ENCODE measurements at regions not wholly inside any gene's neighbourhood (a gene's known extent, or its start where the extent isn't known, plus 50 kb on each side); places are given as distances from the start of the nearest gene placed in this dataset.

DNA sequence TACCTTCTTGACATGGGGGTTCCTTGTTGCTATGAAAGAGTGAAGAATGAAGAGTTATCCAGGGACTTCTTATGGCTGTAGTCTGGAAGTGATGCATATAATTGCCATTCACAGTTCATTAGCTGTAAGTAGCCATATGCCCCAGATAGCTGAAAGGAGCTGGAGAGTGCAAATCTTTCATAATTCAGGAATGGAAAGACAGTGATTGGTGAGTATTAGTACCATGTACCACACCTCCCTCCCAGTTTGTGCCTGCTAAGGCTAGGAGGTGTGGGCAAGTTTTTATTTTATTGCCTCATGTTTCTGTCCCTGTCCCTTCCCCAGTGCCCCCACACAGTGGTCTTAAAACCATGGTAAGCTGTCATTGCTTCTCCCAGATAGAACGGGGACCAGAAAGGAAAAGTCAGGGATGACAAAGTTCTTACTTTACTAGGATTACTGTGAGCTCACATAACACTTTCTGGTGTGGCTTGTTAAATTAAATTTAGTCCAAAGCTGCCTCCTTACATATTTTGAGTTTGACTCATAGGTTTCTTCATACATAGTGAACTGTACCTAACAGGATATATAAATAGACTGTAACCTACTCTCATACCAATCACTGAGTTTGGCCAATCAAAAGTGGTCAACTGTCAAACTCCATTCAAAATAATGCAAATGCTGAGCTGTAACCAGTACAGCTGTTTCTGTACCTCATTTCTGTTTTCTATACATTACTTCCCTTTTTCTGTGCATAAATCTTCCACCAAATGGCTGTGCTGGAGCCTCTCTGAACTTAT lies 119.4 kb downstream of the RFPL4B start:
- no peak overlapping the region for H3K9ac ChIP-seq (ENCODE audit: low read length)
- H3K27me3 ChIP-seq (ENCODE audit: low read length): no peaks in the 10 kb centered on the region
- H3K4me2 ChIP-seq (ENCODE audit: low read depth, low read length, poor library complexity, severe bottlenecking): no peak overlapping the region
- peak overlapping the region; percentile 36; the same call in 1 of the 2 replicates for H3K27ac ChIP-seq (ENCODE audit: low read length)
- no peaks in the 10 kb centered on the region for H4K20me1 ChIP-seq (ENCODE audit: insufficient read depth, low read depth, low read length)
- H3K9me3 ChIP-seq (ENCODE audit: low read length): no peaks in the 10 kb centered on the region
- peaks cover 33% of the 10 kb centered on the region for H3K4me1 ChIP-seq (ENCODE audit: low read length)
- DNase-seq: peak; percentile 64
- H2AFZ ChIP-seq (ENCODE audit: low read length): no peak overlapping the region
- H3K9me2 ChIP-seq (replicated peaks; ENCODE audit: insufficient read depth, low read length): no peaks in the 10 kb centered on the region
- no peaks in the 10 kb centered on the region for H3K79me2 ChIP-seq (ENCODE audit: low read length)
- no peaks in the 10 kb centered on the region for H3K36me3 ChIP-seq (ENCODE audit: insufficient read depth, low read length)
- peak overlapping the region; percentile 17; the same call in 1 of the 2 replicates for H3K4me3 ChIP-seq (ENCODE audit: low read length)

DNA sequence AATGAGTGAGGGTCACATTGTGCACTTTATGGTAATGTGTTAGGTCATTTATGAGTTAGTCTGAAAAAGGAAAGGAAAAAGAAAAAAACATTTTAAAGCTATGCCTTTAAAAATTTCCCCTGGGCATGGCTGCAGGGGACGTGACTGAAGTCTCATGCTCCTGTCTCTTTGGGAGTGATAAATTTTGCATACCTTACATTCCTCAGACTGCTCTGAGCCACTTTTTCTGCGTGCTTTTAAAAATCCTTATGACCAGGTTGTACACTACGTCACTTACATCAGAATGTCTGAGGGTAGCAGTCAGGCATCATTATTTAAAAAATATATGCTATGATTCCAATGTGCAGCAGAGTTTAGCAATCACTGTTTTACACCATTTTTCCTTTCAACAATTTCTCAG lies 121.2 kb downstream of the RFPL4B start:
- H3K4me3 ChIP-seq (ENCODE audit: low read length): no peak overlapping the region
- no peaks in the 10 kb centered on the region for H3K9me2 ChIP-seq (replicated peaks; ENCODE audit: insufficient read depth, low read length)
- H2AFZ ChIP-seq (ENCODE audit: low read length): no peak overlapping the region
- H3K4me1 ChIP-seq (ENCODE audit: low read length): peaks cover 33% of the 10 kb centered on the region
- no peak overlapping the region for H3K9ac ChIP-seq (ENCODE audit: low read length)
- no peaks in the 10 kb centered on the region for H3K9me3 ChIP-seq (ENCODE audit: low read length)
- H3K4me2 ChIP-seq (ENCODE audit: low read depth, low read length, poor library complexity, severe bottlenecking): peak overlapping the region; percentile 19
- H4K20me1 ChIP-seq (ENCODE audit: insufficient read depth, low read depth, low read length): no peaks in the 10 kb centered on the region
- no peaks in the 10 kb centered on the region for H3K27me3 ChIP-seq (ENCODE audit: low read length)
- H3K27ac ChIP-seq (ENCODE audit: low read length): 0 out of 2 replicates have a peak overlapping the region, but pooled peaks have one; percentile 7
- no peak for DNase-seq
- H3K79me2 ChIP-seq (ENCODE audit: low read length): no peaks in the 10 kb centered on the region
- H3K36me3 ChIP-seq (ENCODE audit: insufficient read depth, low read length): no peaks in the 10 kb centered on the region

DNA sequence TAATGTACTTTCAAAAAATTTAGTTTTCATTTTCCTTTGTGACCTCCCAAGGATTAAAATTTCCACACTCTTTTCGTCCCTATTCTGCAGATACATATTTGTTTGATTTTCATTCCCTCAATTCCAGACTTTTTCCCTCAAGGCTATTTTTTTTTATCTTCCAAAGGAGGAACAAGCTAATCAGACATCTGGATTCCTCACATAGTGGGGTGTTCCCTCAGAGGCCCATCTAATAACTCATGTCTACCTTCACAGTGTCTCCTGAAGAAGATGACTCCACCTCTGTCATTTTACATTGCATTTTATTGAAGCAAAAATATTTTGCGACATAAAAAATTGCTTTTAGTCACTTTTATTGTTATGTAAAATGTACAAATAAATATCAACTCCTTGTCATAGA lies 122.2 kb downstream of the RFPL4B start:
- Histone ChIP-seq H3K27ac (ENCODE audit: low read length) (no peak overlapping the region), H3K9ac (ENCODE audit: low read length) (no peak overlapping the region), H3K4me1 (ENCODE audit: low read length) (peaks cover 33% of the 10 kb centered on the region), H3K36me3 (ENCODE audit: insufficient read depth, low read length) (no peaks in the 10 kb centered on the region), H3K27me3 (ENCODE audit: low read length) (no peaks in the 10 kb centered on the region), H3K4me3 (ENCODE audit: low read length) (no peak overlapping the region), H2AFZ (ENCODE audit: low read length) (no peak overlapping the region; the same call in 1 of the 2 replicates), H4K20me1 (ENCODE audit: insufficient read depth, low read depth, low read length) (no peaks in the 10 kb centered on the region), H3K79me2 (ENCODE audit: low read length) (no peaks in the 10 kb centered on the region), H3K4me2 (ENCODE audit: low read depth, low read length, poor library complexity, severe bottlenecking) (no peak overlapping the region), H3K9me3 (ENCODE audit: low read length) (no peaks in the 10 kb centered on the region), H3K9me2 (replicated peaks; ENCODE audit: insufficient read depth, low read length) (no peaks in the 10 kb centered on the region)
- DNase-seq: no peak

DNA sequence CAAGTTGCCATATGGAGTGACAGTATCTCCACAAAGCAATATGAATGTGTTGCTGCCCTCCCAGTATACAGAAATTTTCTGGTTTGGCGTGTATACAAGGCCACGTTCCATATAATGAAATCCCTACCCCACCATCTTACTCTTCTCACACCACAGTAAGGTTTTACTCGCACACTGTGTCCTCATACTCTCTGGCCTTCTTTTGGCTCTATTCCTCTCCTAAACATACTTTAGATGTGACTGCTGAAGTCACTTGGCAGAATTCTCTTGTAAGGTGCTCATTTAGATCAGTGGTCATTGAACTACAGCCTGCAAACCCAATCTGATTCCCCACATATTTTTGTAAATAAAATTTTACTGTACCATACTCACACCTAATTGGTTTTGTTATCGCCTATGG lies 123.2 kb downstream of the RFPL4B start:
- no peaks in the 10 kb centered on the region for H3K27me3 ChIP-seq (ENCODE audit: low read length)
- no peak overlapping the region for H3K9ac ChIP-seq (ENCODE audit: low read length)
- no peaks in the 10 kb centered on the region for H3K9me2 ChIP-seq (replicated peaks; ENCODE audit: insufficient read depth, low read length)
- no peaks in the 10 kb centered on the region for H4K20me1 ChIP-seq (ENCODE audit: insufficient read depth, low read depth, low read length)
- H3K27ac ChIP-seq (ENCODE audit: low read length): no peak overlapping the region
- no peaks in the 10 kb centered on the region for H3K79me2 ChIP-seq (ENCODE audit: low read length)
- no peak overlapping the region for H3K4me3 ChIP-seq (ENCODE audit: low read length)
- H3K4me1 ChIP-seq (ENCODE audit: low read length): peaks cover 33% of the 10 kb centered on the region
- no peak overlapping the region for H3K4me2 ChIP-seq (ENCODE audit: low read depth, low read length, poor library complexity, severe bottlenecking)
- H3K9me3 ChIP-seq (ENCODE audit: low read length): no peaks in the 10 kb centered on the region
- no peak for DNase-seq
- no peak overlapping the region for H2AFZ ChIP-seq (ENCODE audit: low read length)
- H3K36me3 ChIP-seq (ENCODE audit: insufficient read depth, low read length): no peaks in the 10 kb centered on the region

DNA sequence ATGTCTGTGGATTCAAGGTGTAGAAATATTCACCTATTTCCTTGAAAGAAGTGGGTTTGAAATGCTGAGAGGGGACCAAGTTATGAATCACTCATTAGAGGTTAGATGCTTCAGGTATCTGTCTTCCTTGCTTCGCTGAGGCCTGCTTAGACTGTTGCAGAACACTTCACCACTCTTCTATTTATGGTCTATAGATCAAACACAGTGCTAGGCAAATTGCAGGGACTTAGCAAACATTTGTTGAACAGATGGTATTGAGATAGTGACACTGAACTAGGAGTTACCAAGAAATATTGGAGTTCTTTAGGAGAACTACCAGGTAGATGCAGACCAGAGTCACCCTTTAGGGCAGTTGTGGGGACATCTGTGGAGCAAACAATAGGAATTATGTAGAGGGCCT lies 123.8 kb downstream of the RFPL4B start:
- no peak overlapping the region for H3K27ac ChIP-seq (ENCODE audit: low read length)
- no peaks in the 10 kb centered on the region for H3K36me3 ChIP-seq (ENCODE audit: insufficient read depth, low read length)
- H3K9me2 ChIP-seq (replicated peaks; ENCODE audit: insufficient read depth, low read length): no peaks in the 10 kb centered on the region
- DNase-seq: no peak
- no peaks in the 10 kb centered on the region for H3K79me2 ChIP-seq (ENCODE audit: low read length)
- no peaks in the 10 kb centered on the region for H3K27me3 ChIP-seq (ENCODE audit: low read length)
- H3K4me1 ChIP-seq (ENCODE audit: low read length): peaks cover 35% of the 10 kb centered on the region
- no peak overlapping the region for H3K9ac ChIP-seq (ENCODE audit: low read length)
- no peak overlapping the region for H2AFZ ChIP-seq (ENCODE audit: low read length)
- no peak overlapping the region for H3K4me2 ChIP-seq (ENCODE audit: low read depth, low read length, poor library complexity, severe bottlenecking)
- no peaks in the 10 kb centered on the region for H3K9me3 ChIP-seq (ENCODE audit: low read length)
- H4K20me1 ChIP-seq (ENCODE audit: insufficient read depth, low read depth, low read length): no peaks in the 10 kb centered on the region
- H3K4me3 ChIP-seq (ENCODE audit: low read length): no peak overlapping the region

DNA sequence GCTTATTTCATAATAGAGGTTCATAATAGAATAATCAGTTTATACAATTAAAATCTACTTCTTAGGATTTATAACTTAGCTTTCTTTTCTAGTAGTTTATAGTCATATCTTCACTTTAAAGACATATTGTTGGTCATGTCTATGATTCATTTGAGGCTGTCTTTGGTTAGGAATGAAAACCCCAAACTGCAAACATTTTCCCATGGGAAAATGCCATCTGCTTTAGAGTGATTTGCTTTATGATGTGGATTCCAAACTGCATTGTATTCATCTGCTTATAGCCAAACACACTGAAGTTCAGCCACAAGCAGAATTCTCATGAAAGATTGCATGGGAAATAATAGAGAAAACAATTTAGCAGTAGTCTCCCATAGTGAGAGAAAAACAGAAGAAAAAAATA lies 128.0 kb downstream of the RFPL4B start:
- Histone ChIP-seq H3K79me2 (ENCODE audit: low read length) (no peaks in the 10 kb centered on the region), H3K4me2 (ENCODE audit: low read depth, low read length, poor library complexity, severe bottlenecking) (no peak overlapping the region), H3K27me3 (ENCODE audit: low read length) (no peaks in the 10 kb centered on the region), H3K9me2 (replicated peaks; ENCODE audit: insufficient read depth, low read length) (no peaks in the 10 kb centered on the region), H3K4me1 (ENCODE audit: low read length) (peaks cover 13% of the 10 kb centered on the region), H2AFZ (ENCODE audit: low read length) (no peak overlapping the region), H3K9me3 (ENCODE audit: low read length) (no peaks in the 10 kb centered on the region), H3K4me3 (ENCODE audit: low read length) (no peak overlapping the region), H3K27ac (ENCODE audit: low read length) (no peak overlapping the region), H4K20me1 (ENCODE audit: insufficient read depth, low read depth, low read length) (no peaks in the 10 kb centered on the region), H3K36me3 (ENCODE audit: insufficient read depth, low read length) (no peaks in the 10 kb centered on the region), H3K9ac (ENCODE audit: low read length) (no peak overlapping the region)
- DNase-seq: no peak

DNA sequence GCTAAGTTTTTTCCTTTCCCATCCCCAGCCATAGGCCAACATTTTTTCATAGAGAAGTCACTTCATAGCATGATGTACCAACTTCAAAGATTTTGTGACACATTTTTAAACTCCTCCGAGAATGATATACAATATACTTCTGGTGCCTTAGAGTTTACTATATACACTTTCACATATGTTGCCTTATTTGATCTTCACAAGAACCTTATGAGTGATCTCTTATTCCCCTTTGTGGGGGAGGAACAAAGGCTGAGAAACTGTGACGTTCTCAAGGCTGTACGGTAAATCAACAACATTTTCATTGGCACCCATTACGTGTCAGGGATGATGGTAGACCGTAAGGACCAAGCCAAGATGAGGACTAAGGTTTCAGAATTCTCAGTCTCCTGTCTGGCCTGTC lies 130.0 kb downstream of the RFPL4B start:
- Histone ChIP-seq H4K20me1 (ENCODE audit: insufficient read depth, low read depth, low read length) (no peaks in the 10 kb centered on the region), H3K36me3 (ENCODE audit: insufficient read depth, low read length) (no peaks in the 10 kb centered on the region), H3K79me2 (ENCODE audit: low read length) (no peaks in the 10 kb centered on the region), H3K27ac (ENCODE audit: low read length) (no peak overlapping the region), H3K27me3 (ENCODE audit: low read length) (no peaks in the 10 kb centered on the region), H3K4me2 (ENCODE audit: low read depth, low read length, poor library complexity, severe bottlenecking) (no peak overlapping the region), H3K9me3 (ENCODE audit: low read length) (no peaks in the 10 kb centered on the region), H3K4me3 (ENCODE audit: low read length) (no peak overlapping the region), H3K9me2 (replicated peaks; ENCODE audit: insufficient read depth, low read length) (no peaks in the 10 kb centered on the region), H2AFZ (ENCODE audit: low read length) (no peak overlapping the region), H3K4me1 (ENCODE audit: low read length) (peaks cover 5% of the 10 kb centered on the region; the same call in 1 of the 2 replicates), H3K9ac (ENCODE audit: low read length) (no peak overlapping the region)
- DNase-seq: no peak

DNA sequence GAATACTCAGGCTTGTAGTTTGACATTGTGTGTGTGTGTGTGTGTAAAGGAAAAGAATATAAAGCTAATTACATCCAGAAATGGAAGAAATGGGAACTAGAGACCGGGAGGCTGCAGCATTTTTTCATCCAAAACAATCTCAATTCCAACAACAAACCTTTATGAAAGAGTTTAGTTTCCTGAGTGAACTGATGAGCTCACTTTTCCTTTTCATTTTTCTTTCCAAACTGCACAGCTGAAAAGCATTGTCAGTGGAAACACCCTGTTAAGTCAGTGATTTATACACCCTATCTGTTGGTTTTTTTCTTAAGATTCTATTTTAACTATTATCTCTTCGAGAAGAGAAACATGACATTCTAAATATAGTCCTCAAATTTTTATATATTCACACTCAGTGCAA lies 130.9 kb downstream of the RFPL4B start:
- H3K9ac ChIP-seq (ENCODE audit: low read length): no peak overlapping the region
- no peaks in the 10 kb centered on the region for H3K27me3 ChIP-seq (ENCODE audit: low read length)
- H3K9me2 ChIP-seq (replicated peaks; ENCODE audit: insufficient read depth, low read length): no peaks in the 10 kb centered on the region
- H3K4me1 ChIP-seq (ENCODE audit: low read length): peaks cover 5% of the 10 kb centered on the region; the same call in 1 of the 2 replicates
- H3K36me3 ChIP-seq (ENCODE audit: insufficient read depth, low read length): no peaks in the 10 kb centered on the region
- H3K4me2 ChIP-seq (ENCODE audit: low read depth, low read length, poor library complexity, severe bottlenecking): no peak overlapping the region
- no peaks in the 10 kb centered on the region for H4K20me1 ChIP-seq (ENCODE audit: insufficient read depth, low read depth, low read length)
- H3K9me3 ChIP-seq (ENCODE audit: low read length): no peaks in the 10 kb centered on the region
- no peak overlapping the region for H3K4me3 ChIP-seq (ENCODE audit: low read length)
- H3K27ac ChIP-seq (ENCODE audit: low read length): no peak overlapping the region
- no peaks in the 10 kb centered on the region for H3K79me2 ChIP-seq (ENCODE audit: low read length)
- no peak for DNase-seq
- no peak overlapping the region for H2AFZ ChIP-seq (ENCODE audit: low read length)

Measured in Karpas-422 (cell line).